Neural cell (in vitro differentiated cells): ENCODE measurements at regions not wholly inside any gene's neighbourhood (a gene's known extent, or its start where the extent isn't known, plus 50 kb on each side); places are given as distances from the start of the nearest gene placed in this dataset.

ENCODE experiments used
- H2AFZ ChIP-seq: fragments of 200-600, 300-800 bp; sonication (generic), shearing (Covaris generic); 2 replicates; pipeline ENCODE4 v1.6.0; 2014; ENCODE audit warnings: low read depth, mild to moderate bottlenecking, antibody characterized with exemption, low read length, moderate library complexity
- H3F3A ChIP-seq: fragments of 200-600 bp; shearing (Covaris generic); 2 replicates; pipeline ENCODE4 v1.6.1; 2016; ENCODE audit warnings: mild to moderate bottlenecking, moderate library complexity, mixed read lengths, antibody characterized with exemption, low read length; ENCODE audit not compliant: insufficient read depth, poor library complexity, severe bottlenecking
- H3K27ac ChIP-seq: fragments of 200-600, 300-800 bp; sonication (generic), shearing (Covaris generic); 2 replicates; pipeline ENCODE4 v1.5.1; 2014; ENCODE audit warnings: mild to moderate bottlenecking, low read length, moderate library complexity
- H3K27me3 ChIP-seq: fragments of 300-800, 200-600 bp; sonication (generic), shearing (Covaris generic); 2 replicates; pipeline ENCODE4 v1.6.0; 2014; ENCODE audit warnings: mild to moderate bottlenecking, low read depth, low read length, moderate library complexity; ENCODE audit not compliant: insufficient read depth
- H3K36me3 ChIP-seq: fragments of 300-800, 200-600 bp; sonication (generic), shearing (Covaris generic); 2 replicates; pipeline ENCODE4 v1.5.1; 2014; ENCODE audit warnings: mild to moderate bottlenecking, antibody characterized with exemption, low read length, moderate library complexity; ENCODE audit not compliant: insufficient read depth
- H3K4me2 ChIP-seq: fragments of 300-800, 200-600 bp; sonication (generic), shearing (Covaris generic); 2 replicates; pipeline ENCODE4 v1.6.0; 2014; ENCODE audit warnings: mild to moderate bottlenecking, low read length
- H3K4me3 ChIP-seq: fragments of 300-800, 200-600 bp; sonication (generic), shearing (Covaris generic); 2 replicates; pipeline ENCODE4 v1.5.1; 2014; ENCODE audit warnings: mild to moderate bottlenecking, low read length, moderate library complexity
- H3K79me2 ChIP-seq: fragments of 200-600 bp; shearing (Covaris generic); replicated peaks from 2 replicates; pipeline ENCODE4 v1.6.0; 2014; ENCODE audit warnings: mild to moderate bottlenecking, low read length, moderate library complexity; ENCODE audit not compliant: insufficient read depth
- H3K9ac ChIP-seq: fragments of 300-800, 200-600 bp; sonication (generic), shearing (Covaris generic); 2 replicates; pipeline ENCODE4 v1.6.1; 2016; ENCODE audit warnings: mild to moderate bottlenecking, low read length, mixed read lengths
- H3K9me2 ChIP-seq: fragments of 200-600 bp; shearing (Covaris generic); 2 replicates; pipeline ENCODE4 v1.6.1; 2016; ENCODE audit warnings: mild to moderate bottlenecking, low read length, mixed read lengths; ENCODE audit not compliant: insufficient read depth
- H3K9me3 ChIP-seq: fragments of 200-600, 300-800 bp; sonication (generic), shearing (Covaris generic); 2 replicates; pipeline ENCODE4 v1.6.1; 2016; ENCODE audit warnings: mild to moderate bottlenecking, mixed run types, low read length, moderate library complexity, mixed read lengths
- H4K20me1 ChIP-seq: fragments of 200-600 bp; shearing (Covaris generic); 2 replicates; pipeline ENCODE4 v1.6.1; 2016; ENCODE audit warnings: mild to moderate bottlenecking, mixed run types; ENCODE audit not compliant: insufficient read depth
- EP300 ChIP-seq: fragments of 450-650 bp; conservative IDR thresholded peaks from 2 replicates; pipeline ENCODE4 v1.6.1; 2014; ENCODE audit warnings: antibody characterized with exemption, mild to moderate bottlenecking, moderate library complexity; ENCODE audit not compliant: poor library complexity, severe bottlenecking
- EZH2 ChIP-seq: fragments of 200-600, 300-800 bp; shearing (Covaris generic), sonication (generic); IDR thresholded peaks from 2 replicates; pipeline ENCODE4 v1.6.1; 2014; ENCODE audit warnings: antibody characterized with exemption, low read length, borderline replicate concordance, mild to moderate bottlenecking; ENCODE audit not compliant: insufficient read depth, poor library complexity, severe bottlenecking
- MXI1 ChIP-seq: fragments of 450-650 bp; conservative IDR thresholded peaks from 2 replicates; pipeline ENCODE4 v1.6.1; 2014; ENCODE audit warnings: antibody characterized with exemption, mild to moderate bottlenecking; ENCODE audit not compliant: poor library complexity, severe bottlenecking
- POLR2AphosphoS5 ChIP-seq: IDR thresholded peaks from 2 replicates; pipeline ENCODE4 v1.6.1; 2012
- RAD21 ChIP-seq: fragments of 450-650 bp; conservative IDR thresholded peaks from 2 replicates; pipeline ENCODE4 v1.6.1; 2014; ENCODE audit warnings: antibody characterized with exemption, mild to moderate bottlenecking, moderate library complexity
- REST ChIP-seq: IDR thresholded peaks from 2 replicates; pipeline ENCODE4 v1.6.1; 2012; ENCODE audit warnings: borderline replicate concordance
- SMC3 ChIP-seq: fragments of 450-650 bp; conservative IDR thresholded peaks from 2 replicates; pipeline ENCODE4 v1.6.1; 2014; ENCODE audit warnings: antibody characterized with exemption, mild to moderate bottlenecking, moderate library complexity; ENCODE audit not compliant: poor library complexity
- TAF1 ChIP-seq: IDR thresholded peaks from 2 replicates; pipeline ENCODE4 v1.6.1; 2012; ENCODE audit warnings: low read depth
- TF ChIP-seq, protein P1 (sequence below): fragments of 450-650 bp; IDR thresholded peaks from 2 replicates; pipeline ENCODE4 v1.5.1; 2014; ENCODE audit warnings: antibody characterized with exemption, mild to moderate bottlenecking, moderate library complexity; ENCODE audit not compliant: poor library complexity, severe bottlenecking

DNA sequence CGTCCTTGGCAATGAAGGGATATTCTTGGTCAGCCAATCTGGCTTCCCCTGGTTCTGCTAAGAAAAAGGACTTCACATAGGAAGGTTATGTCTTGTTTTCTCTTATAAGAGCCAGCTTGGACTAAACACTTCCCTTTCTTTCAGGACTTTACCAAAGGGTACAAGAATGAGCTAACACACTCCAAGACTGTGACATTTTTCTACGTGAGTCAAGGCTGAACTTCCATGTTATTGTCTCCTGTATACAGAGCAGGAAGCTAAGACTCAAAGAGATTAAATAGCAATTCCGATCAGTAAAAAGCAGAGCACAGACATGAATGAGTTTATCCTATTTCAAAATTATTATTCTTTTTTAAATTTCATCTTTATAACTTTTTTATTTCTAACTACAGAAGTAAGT, 63.3 kb upstream of the STT3B start:
- Histone ChIP-seq H3K4me2 (no peak overlapping the region), H3F3A (no peaks in the 10 kb centered on the region), H2AFZ (no peak overlapping the region), H3K4me3 (no peak overlapping the region), H4K20me1 (no peaks in the 10 kb centered on the region), H3K9ac (no peak overlapping the region), H3K9me2 (no peaks in the 10 kb centered on the region), H3K9me3 (no peaks in the 10 kb centered on the region), H3K36me3 (no peaks in the 10 kb centered on the region), H3K27ac (no peak overlapping the region), H3K79me2 (no peaks in the 10 kb centered on the region), H3K27me3 (no peaks in the 10 kb centered on the region)
- TF ChIP-seq, protein P1, sequence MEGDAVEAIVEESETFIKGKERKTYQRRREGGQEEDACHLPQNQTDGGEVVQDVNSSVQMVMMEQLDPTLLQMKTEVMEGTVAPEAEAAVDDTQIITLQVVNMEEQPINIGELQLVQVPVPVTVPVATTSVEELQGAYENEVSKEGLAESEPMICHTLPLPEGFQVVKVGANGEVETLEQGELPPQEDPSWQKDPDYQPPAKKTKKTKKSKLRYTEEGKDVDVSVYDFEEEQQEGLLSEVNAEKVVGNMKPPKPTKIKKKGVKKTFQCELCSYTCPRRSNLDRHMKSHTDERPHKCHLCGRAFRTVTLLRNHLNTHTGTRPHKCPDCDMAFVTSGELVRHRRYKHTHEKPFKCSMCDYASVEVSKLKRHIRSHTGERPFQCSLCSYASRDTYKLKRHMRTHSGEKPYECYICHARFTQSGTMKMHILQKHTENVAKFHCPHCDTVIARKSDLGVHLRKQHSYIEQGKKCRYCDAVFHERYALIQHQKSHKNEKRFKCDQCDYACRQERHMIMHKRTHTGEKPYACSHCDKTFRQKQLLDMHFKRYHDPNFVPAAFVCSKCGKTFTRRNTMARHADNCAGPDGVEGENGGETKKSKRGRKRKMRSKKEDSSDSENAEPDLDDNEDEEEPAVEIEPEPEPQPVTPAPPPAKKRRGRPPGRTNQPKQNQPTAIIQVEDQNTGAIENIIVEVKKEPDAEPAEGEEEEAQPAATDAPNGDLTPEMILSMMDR, result no peak
- no peak for TF ChIP-seq MXI1
- no peak for TF ChIP-seq POLR2AphosphoS5
- no peak for TF ChIP-seq TAF1
- no peak for TF ChIP-seq EZH2
- TF ChIP-seq REST, result no peak
- no peak for TF ChIP-seq SMC3
- no peak for TF ChIP-seq EP300
- no peak for TF ChIP-seq RAD21

DNA sequence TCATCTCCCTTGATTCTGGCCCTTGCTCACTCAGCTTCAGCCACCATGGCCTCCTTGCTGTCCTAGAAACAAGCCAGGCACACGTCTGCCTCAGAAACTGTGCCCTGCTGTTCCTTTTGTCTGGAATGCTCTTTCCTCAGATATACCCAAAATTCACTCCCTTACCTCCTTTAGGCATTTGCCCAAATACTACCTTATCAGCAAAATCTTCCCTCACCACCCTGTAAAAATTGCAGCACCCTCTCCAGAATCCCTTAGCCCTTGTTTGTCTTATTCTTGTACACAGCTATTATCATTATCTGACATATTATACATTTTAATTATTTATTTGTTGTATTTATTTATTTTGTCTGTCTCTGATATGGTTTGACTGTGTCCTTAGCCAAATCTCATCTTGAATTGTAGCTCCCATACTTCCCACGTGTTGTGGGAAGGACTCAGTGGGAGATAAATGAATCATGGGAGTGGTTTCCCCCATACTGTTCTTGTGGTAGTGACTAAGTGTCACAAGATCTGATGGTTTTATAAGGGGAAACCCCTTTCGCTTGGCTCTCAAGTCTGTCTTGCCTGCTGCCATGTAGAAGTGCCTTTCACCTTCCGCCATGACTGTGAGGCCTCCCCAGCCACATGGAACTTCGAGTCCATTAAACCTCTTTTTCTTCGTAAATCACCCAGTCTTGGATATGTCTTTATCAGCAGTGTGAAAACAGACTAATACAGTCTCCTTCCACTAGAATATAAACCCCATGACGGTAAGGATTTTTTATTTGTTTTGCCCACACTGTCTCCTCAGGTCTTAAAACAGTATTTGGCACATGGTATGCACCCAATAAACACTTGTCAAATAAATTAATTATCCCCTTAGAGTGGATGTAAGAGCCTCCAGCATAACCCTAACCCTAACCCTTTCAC, 60.0 kb upstream of the STT3B start:
- no peak overlapping the region for H3K9ac ChIP-seq
- no peaks in the 10 kb centered on the region for H3K27me3 ChIP-seq
- no peak overlapping the region for H3K27ac ChIP-seq
- H3K9me3 ChIP-seq, result no peaks in the 10 kb centered on the region
- no peak for TF ChIP-seq MXI1
- no peak for TF ChIP-seq REST
- TF ChIP-seq EP300, result no peak
- TF ChIP-seq POLR2AphosphoS5, result no peak
- no peak for TF ChIP-seq SMC3
- TF ChIP-seq RAD21, result no peak
- TF ChIP-seq EZH2, result no peak
- TF ChIP-seq, protein P1, result no peak
- no peak for TF ChIP-seq TAF1
- H3F3A ChIP-seq, result no peaks in the 10 kb centered on the region
- no peaks in the 10 kb centered on the region for H3K9me2 ChIP-seq
- no peaks in the 10 kb centered on the region for H4K20me1 ChIP-seq
- no peak overlapping the region for H3K4me3 ChIP-seq
- H3K79me2 ChIP-seq, result no peaks in the 10 kb centered on the region
- no peak overlapping the region for H3K4me2 ChIP-seq
- H3K36me3 ChIP-seq, result no peaks in the 10 kb centered on the region
- no peak overlapping the region for H2AFZ ChIP-seq
